IMR-90 (cell line): ENCODE measurements at regions not wholly inside any gene's neighbourhood (a gene's known extent, or its start where the extent isn't known, plus 50 kb on each side); places are given as distances from the start of the nearest gene placed in this dataset.

Experiments used
- ATAC-seq: fragments of 200-7000 bp; cut with Tn5 transposase; 2 replicates; pipeline ENCODE4 v1.9.1; 2020; ENCODE audit warnings: low read depth, mild to moderate bottlenecking, moderate library complexity
- BruUV-seq: library from RNA; stranded (reverse); fragments of 400-500 nt; replicated peaks from 2 replicates; lab custom pipeline; 2021; lab: Mats Ljungman, UMichigan
- CTCF ChIA-PET: fragments of 300-600 bp; formaldehyde crosslinking; extraction: SDS; loops from one replicate; lab custom pipeline; 2021; ENCODE audit warnings: antibody characterized with exemption; lab: Yijun Ruan, JAX
- POLR2A ChIA-PET: fragments of 300-600 bp; sonication (Branson Sonifier 250); formaldehyde crosslinking; loops from one replicate; lab custom pipeline; 2022; ENCODE audit warnings: antibody characterized with exemption; ENCODE audit not compliant: unreplicated experiment; lab: Charles Lee
- DNase-seq: peaks from one replicate; pipeline ENCODE4 v3.0.0; 2013
- H2AFZ ChIP-seq: replicated peaks from 2 replicates; pipeline ENCODE3; 2013; ENCODE audit warnings: low read length, mild to moderate bottlenecking; ENCODE audit not compliant: poor library complexity
- H2AK5ac ChIP-seq: 2 replicates; pipeline ENCODE4 v1.6.1; 2013; ENCODE audit warnings: low read depth, low read length, inconsistent platforms
- H2AK9ac ChIP-seq: replicated peaks from 2 replicates; pipeline ENCODE3; 2013; ENCODE audit warnings: mild to moderate bottlenecking, low read depth, low read length, moderate library complexity; ENCODE audit not compliant: poor library complexity
- H2BK120ac ChIP-seq: 2 replicates; pipeline ENCODE4 v1.6.1; 2013; ENCODE audit warnings: low read depth, low read length, inconsistent platforms
- H2BK15ac ChIP-seq: 3 replicates; pipeline ENCODE4 v1.6.1; 2013; ENCODE audit warnings: low read depth, low read length, inconsistent platforms
- H2BK20ac ChIP-seq: 2 replicates; pipeline ENCODE4 v1.6.1; 2013; ENCODE audit warnings: low read depth, mild to moderate bottlenecking, inconsistent platforms, low read length, moderate library complexity
- H2BK5ac ChIP-seq: 2 replicates; pipeline ENCODE4 v1.6.1; 2013; ENCODE audit warnings: mild to moderate bottlenecking, low read depth, low read length, inconsistent platforms; ENCODE audit not compliant: poor library complexity, severe bottlenecking
- H3K14ac ChIP-seq: replicated peaks from 2 replicates; pipeline ENCODE4 v1.6.1; 2013; ENCODE audit warnings: low read depth, low read length, inconsistent platforms
- H3K18ac ChIP-seq: 2 replicates; pipeline ENCODE4 v1.6.1; 2013; ENCODE audit warnings: low read depth, low read length, control low read depth
- H3K23ac ChIP-seq: 2 replicates; pipeline ENCODE4 v1.6.1; 2013; ENCODE audit warnings: low read depth, low read length, inconsistent platforms
- H3K27ac ChIP-seq: 2 replicates; pipeline ENCODE4 v1.5.1; 2013; ENCODE audit warnings: mild to moderate bottlenecking, control low read depth, low read length; ENCODE audit not compliant: insufficient read depth
- H3K27me3 ChIP-seq: 2 replicates; pipeline ENCODE4 v1.6.1; 2013; ENCODE audit warnings: low read length; ENCODE audit not compliant: control insufficient read depth, insufficient read depth
- H3K36me3 ChIP-seq: 2 replicates; pipeline ENCODE4 v1.6.1; 2013; ENCODE audit warnings: low read length, mixed read lengths; ENCODE audit not compliant: control insufficient read depth, insufficient read depth
- H3K4ac ChIP-seq: 2 replicates; pipeline ENCODE4 v1.6.1; 2013; ENCODE audit warnings: low read depth, low read length, inconsistent platforms
- H3K4me1 ChIP-seq: 2 replicates; pipeline ENCODE4 v1.6.1; 2013; ENCODE audit warnings: low read length, mixed read lengths; ENCODE audit not compliant: control insufficient read depth, insufficient read depth
- H3K4me2 ChIP-seq: 2 replicates; pipeline ENCODE4 v1.6.1; 2013; ENCODE audit warnings: low read depth, mild to moderate bottlenecking, control low read depth, low read length, moderate library complexity
- H3K4me3 ChIP-seq: 2 replicates; pipeline ENCODE4 v1.5.1; 2013; ENCODE audit warnings: low read depth, mild to moderate bottlenecking, control low read depth, low read length, moderate library complexity; ENCODE audit not compliant: insufficient read depth
- H3K56ac ChIP-seq: 2 replicates; pipeline ENCODE4 v1.6.1; 2013; ENCODE audit warnings: low read length, inconsistent platforms; ENCODE audit not compliant: insufficient read depth; ENCODE audit errors: extremely low read depth
- H3K79me1 ChIP-seq, 2 experiments: 2 replicates each; pipeline ENCODE4 v1.6.1; 2013; ENCODE audit warnings: low read length in 2 of 2, inconsistent platforms in 1 of 2, low read depth in 1 of 2
- H3K9ac ChIP-seq: 2 replicates; pipeline ENCODE4 v1.6.1; 2013; ENCODE audit warnings: low read depth, low read length, control low read depth
- H3K9me1 ChIP-seq: 2 replicates; pipeline ENCODE4 v1.6.1; 2013; ENCODE audit warnings: low read length, inconsistent platforms; ENCODE audit not compliant: insufficient read depth
- H3K9me3 ChIP-seq: 2 replicates; pipeline ENCODE4 v1.6.1; 2013; ENCODE audit warnings: low read length; ENCODE audit not compliant: control insufficient read depth, insufficient read depth
- H4K20me1 ChIP-seq: 2 replicates; pipeline ENCODE4 v1.6.1; 2013; ENCODE audit warnings: low read length, inconsistent platforms; ENCODE audit not compliant: insufficient read depth
- H4K5ac ChIP-seq: 2 replicates; pipeline ENCODE4 v1.6.1; 2013; ENCODE audit warnings: mild to moderate bottlenecking, low read depth, low read length, control low read depth
- H4K8ac ChIP-seq, 2 experiments: 2 replicates each; pipeline ENCODE4 v1.6.1; 2013; ENCODE audit warnings: low read depth in 2 of 2, low read length in 2 of 2, control low read depth in 1 of 2, inconsistent platforms in 1 of 2
- H4K91ac ChIP-seq: 2 replicates; pipeline ENCODE4 v1.6.1; 2013; ENCODE audit warnings: low read depth, low read length, inconsistent platforms; ENCODE audit not compliant: insufficient read depth
- BHLHE40 ChIP-seq: fragments of 150-350 bp; IDR thresholded peaks from 2 replicates; pipeline ENCODE4 v1.6.1; 2016; ENCODE audit warnings: mild to moderate bottlenecking, low read depth, low read length
- CEBPB ChIP-seq: IDR thresholded peaks from 2 replicates; pipeline ENCODE4 v1.6.1; 2012; ENCODE audit warnings: low read depth, low read length, improper control_type of control experiment
- CTCF ChIP-seq: conservative IDR thresholded peaks from 2 replicates; pipeline ENCODE4 v1.5.1; 2012; ENCODE audit warnings: mild to moderate bottlenecking, low read depth, low read length, improper control_type of control experiment
- MAZ ChIP-seq: IDR thresholded peaks from 2 replicates; pipeline ENCODE4 v1.6.1; 2012; ENCODE audit warnings: low read depth, mild to moderate bottlenecking, low read length, improper control_type of control experiment, moderate library complexity, borderline replicate concordance
- MXI1 ChIP-seq: IDR thresholded peaks from 2 replicates; pipeline ENCODE4 v1.6.1; 2012; ENCODE audit warnings: low read depth, mild to moderate bottlenecking, low read length, moderate library complexity, borderline replicate concordance
- POLR2A ChIP-seq: IDR thresholded peaks from 2 replicates; pipeline ENCODE4 v1.6.1; 2012; ENCODE audit warnings: mild to moderate bottlenecking, low read depth, low read length
- RAD21 ChIP-seq: IDR thresholded peaks from 2 replicates; pipeline ENCODE4 v1.6.1; 2012; ENCODE audit warnings: low read length, improper control_type of control experiment
- RCOR1 ChIP-seq: IDR thresholded peaks from 2 replicates; pipeline ENCODE4 v1.6.1; 2012; ENCODE audit warnings: mild to moderate bottlenecking, low read length, improper control_type of control experiment; ENCODE audit not compliant: insufficient replicate concordance
- RFX5 ChIP-seq: IDR thresholded peaks from 2 replicates; pipeline ENCODE4 v1.8.0; 2012; ENCODE audit warnings: low read depth, mild to moderate bottlenecking, low read length, moderate library complexity
- SMC3 ChIP-seq: fragments of 150-350 bp; IDR thresholded peaks from 2 replicates; pipeline ENCODE4 v1.6.1; 2016; ENCODE audit warnings: low read depth, mild to moderate bottlenecking, antibody characterized with exemption, low read length, moderate library complexity
- USF2 ChIP-seq: fragments of 150-350 bp; IDR thresholded peaks from 2 replicates; pipeline ENCODE4 v1.6.1; 2017; ENCODE audit warnings: mild to moderate bottlenecking, antibody characterized with exemption, low read length, low read depth
- WGBS, 2 experiments: methylation state at CpG; one replicate each; pipeline versions ENCODE4 v1.1.5 to v1.1.7; 2013; ENCODE audit warnings: missing lambda C conversion rate in 2 of 2; ENCODE audit not compliant: insufficient read length in 1 of 2; ENCODE audit errors: extremely low coverage in 2 of 2; 5-methylcytosine and 5-hydroxymethylcytosine counted together
- dilution Hi-C: fragments of 300-500 bp; cut with HindIII; formaldehyde crosslinking; loops from one replicate; pipeline ENCODE4 v1.14.3; 2018; ENCODE audit warnings: low sequenced_read_pairs; ENCODE audit not compliant: unreplicated experiment
- in situ Hi-C: fragments of 300-500 bp; cut with MboI; formaldehyde crosslinking; loops from 3 replicates; pipeline ENCODE4 v1.14.3; 2019; ENCODE audit warnings: low sequenced_read_pairs, inconsistent platforms, mixed read lengths
- intact Hi-C: fragments of 100-400 bp; cut with micrococcal nuclease; formaldehyde crosslinking; loops from 2 replicates; pipeline ENCODE4 v1.10.0; 2022

- Histone ChIP-seq H3K4me1 (no peaks in the 10 kb centered on the region), H3K18ac (no peak overlapping the region), H3K56ac (no peak overlapping the region), H3K79me1 (no peaks in the 10 kb centered on the region), H3K27me3 (peaks cover 2% of the 10 kb centered on the region; the same call in 1 of the 2 replicates), H3K9me3 (no peaks in the 10 kb centered on the region), H3K4me2 (no peak overlapping the region), H3K4ac (no peak overlapping the region), H2BK5ac (no peak overlapping the region), H2BK120ac (no peak overlapping the region), H2AK5ac (no peak overlapping the region), H4K91ac (no peak overlapping the region), H3K27ac (no peak overlapping the region), H3K9me1 (no peaks in the 10 kb centered on the region), H4K20me1 (no peaks in the 10 kb centered on the region), H3K14ac (no peak overlapping the region), H3K4me3 (no peak overlapping the region), H2AK9ac (no peak overlapping the region), H4K8ac (no peak overlapping the region), H2AFZ (no peak overlapping the region), H4K5ac (no peak overlapping the region), H3K36me3 (no peaks in the 10 kb centered on the region), H2BK15ac (no peak overlapping the region), H3K23ac (no peak overlapping the region), H3K9ac (no peak overlapping the region), H2BK20ac (no peak overlapping the region)
- no peak for TF ChIP-seq RFX5
- no peak for TF ChIP-seq RAD21
- TF ChIP-seq POLR2A, result no peak
- TF ChIP-seq USF2, result no peak
- no peak for TF ChIP-seq BHLHE40
- TF ChIP-seq MXI1, result no peak
- TF ChIP-seq SMC3, result no peak
- no peak for TF ChIP-seq CTCF
- no peak for TF ChIP-seq MAZ
- TF ChIP-seq CEBPB, result no peak
- TF ChIP-seq RCOR1, result no peak
- intact Hi-C loops (no loop called here), in situ Hi-C loops (no loop called here), dilution Hi-C loops (no loop called here)
- ChIA-PET POLR2A (no interaction called here), CTCF (no interaction called here)
- ATAC-seq, result no peak
- peak; percentile 17 for DNase-seq
- no TSS peak for BruUV-seq
- WGBS, 2 experiments, result no CpG with 5 or more reads among the region's 7 CpGs
These were observed 65.9 kb downstream of the POLR2M start for GRCh38 chr15:57772223-57772957.
